Calu3 (cell line): ENCODE measurements at regions not wholly inside any gene's neighbourhood (a gene's known extent, or its start where the extent isn't known, plus 50 kb on each side); places are given as distances from the start of the nearest gene placed in this dataset.

ENCODE experiments used
- BruUV-seq: library from RNA; stranded (reverse); fragments of 400-500 nt; replicated peaks from 2 replicates; lab custom pipeline; 2021; lab: Mats Ljungman, UMichigan
- CTCF ChIA-PET: fragments of 300-600 bp; sonication (Branson Sonifier 250); formaldehyde crosslinking; loops from one replicate; lab custom pipeline; 2022; ENCODE audit warnings: antibody characterized with exemption; lab: Charles Lee
- DNase-seq: peaks from one replicate; pipeline ENCODE4 v3.0.0; 2022
- H3K27ac Mint-ChIP-seq: one replicate; pipeline ENCODE4 v1.8.0; 2022; ENCODE audit warnings: mixed read lengths; ENCODE audit not compliant: unreplicated experiment
- H3K27me3 Mint-ChIP-seq: one replicate; pipeline ENCODE4 v1.8.0; 2022; ENCODE audit warnings: mixed read lengths; ENCODE audit not compliant: unreplicated experiment
- H3K36me3 Mint-ChIP-seq: one replicate; pipeline ENCODE4 v1.8.0; 2022; ENCODE audit warnings: mild to moderate bottlenecking, moderate library complexity, mixed read lengths; ENCODE audit not compliant: insufficient read depth, unreplicated experiment
- H3K4me1 Mint-ChIP-seq: one replicate; pipeline ENCODE4 v1.8.0; 2022; ENCODE audit warnings: mild to moderate bottlenecking, low read depth, mixed read lengths; ENCODE audit not compliant: unreplicated experiment
- H3K4me3 Mint-ChIP-seq: one replicate; pipeline ENCODE4 v1.8.0; 2022; ENCODE audit warnings: mild to moderate bottlenecking, low read depth, moderate library complexity, mixed read lengths; ENCODE audit not compliant: unreplicated experiment
- H3K9me3 Mint-ChIP-seq: one replicate; pipeline ENCODE4 v1.8.0; 2022; ENCODE audit warnings: low read depth, mixed read lengths; ENCODE audit not compliant: unreplicated experiment
- CTCF ChIP-seq: fragments of 200-600 bp; IDR thresholded peaks from one replicate; pipeline ENCODE4 v1.8.0; 2022; ENCODE audit warnings: antibody characterized with exemption; ENCODE audit not compliant: unreplicated experiment
- intact Hi-C: fragments of 100-400 bp; cut with micrococcal nuclease; formaldehyde crosslinking; loops from one replicate; pipeline ENCODE4 v1.10.0; 2022; ENCODE audit not compliant: unreplicated experiment

GRCh38 chr16:66156538-66156937 lies 210.0 kb upstream of the CDH5 start:
- Mint-ChIP-seq H3K27ac (no peak overlapping the region), H3K9me3 (no peaks in the 10 kb centered on the region), H3K36me3 (no peaks in the 10 kb centered on the region), H3K4me3 (no peak overlapping the region), H3K27me3 (peaks cover 76% of the 10 kb centered on the region), H3K4me1 (no peaks in the 10 kb centered on the region)
- intact Hi-C loops, result no loop called here
- BruUV-seq, result no TSS peak
- CTCF ChIA-PET, result no interaction called here
- TF ChIP-seq CTCF, result no peak
- no peak for DNase-seq

DNA sequence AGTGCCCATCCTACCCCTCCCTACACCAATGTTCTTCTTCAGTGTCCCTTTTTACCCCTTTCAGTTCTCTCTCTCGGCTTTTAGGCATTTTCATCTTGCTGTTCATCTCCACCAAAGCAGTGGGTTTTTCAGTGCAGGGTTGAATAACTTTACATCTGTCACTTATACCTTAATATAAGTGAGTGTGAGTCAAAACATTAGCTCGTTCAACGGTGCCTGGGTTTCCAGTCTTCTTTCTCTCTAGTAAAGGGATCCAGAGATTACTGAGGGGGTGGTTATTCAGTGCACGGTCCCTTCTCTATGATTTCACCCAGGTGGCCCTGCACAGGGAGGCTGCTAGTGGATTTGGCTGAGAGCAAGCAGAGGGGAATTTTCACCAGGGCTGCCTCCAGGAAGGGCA lies 210.6 kb upstream of the CDH5 start:
- CTCF ChIA-PET, result no interaction called here
- Mint-ChIP-seq H3K4me3 (no peak overlapping the region), H3K27me3 (peaks cover 76% of the 10 kb centered on the region), H3K36me3 (no peaks in the 10 kb centered on the region), H3K4me1 (no peaks in the 10 kb centered on the region), H3K9me3 (no peaks in the 10 kb centered on the region), H3K27ac (no peak overlapping the region)
- no peak for DNase-seq
- no TSS peak for BruUV-seq
- no peak for TF ChIP-seq CTCF
- intact Hi-C loops, result no loop called here

DNA sequence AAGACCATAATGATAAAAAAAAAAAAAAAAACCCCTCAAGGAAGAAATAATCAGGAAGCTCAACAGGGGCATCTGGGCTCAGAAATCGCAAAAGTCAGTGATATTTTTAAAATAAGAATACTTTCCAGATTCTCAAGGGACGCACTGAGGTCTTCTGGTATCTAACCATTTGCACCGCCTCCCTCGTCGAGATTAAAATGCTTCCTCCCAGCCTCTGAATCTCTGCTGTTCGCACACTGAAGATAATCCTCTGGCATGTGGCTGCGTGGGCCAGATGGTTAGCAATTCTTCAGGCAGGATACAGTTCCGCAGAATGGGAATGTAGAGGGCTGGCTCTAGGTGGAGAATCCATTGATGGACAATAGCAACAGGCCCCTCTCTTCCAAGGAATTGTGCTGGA lies 211.7 kb upstream of the CDH5 start:
- no TSS peak for BruUV-seq
- intact Hi-C loops, result no loop called here
- CTCF ChIA-PET, result no interaction called here

DNA sequence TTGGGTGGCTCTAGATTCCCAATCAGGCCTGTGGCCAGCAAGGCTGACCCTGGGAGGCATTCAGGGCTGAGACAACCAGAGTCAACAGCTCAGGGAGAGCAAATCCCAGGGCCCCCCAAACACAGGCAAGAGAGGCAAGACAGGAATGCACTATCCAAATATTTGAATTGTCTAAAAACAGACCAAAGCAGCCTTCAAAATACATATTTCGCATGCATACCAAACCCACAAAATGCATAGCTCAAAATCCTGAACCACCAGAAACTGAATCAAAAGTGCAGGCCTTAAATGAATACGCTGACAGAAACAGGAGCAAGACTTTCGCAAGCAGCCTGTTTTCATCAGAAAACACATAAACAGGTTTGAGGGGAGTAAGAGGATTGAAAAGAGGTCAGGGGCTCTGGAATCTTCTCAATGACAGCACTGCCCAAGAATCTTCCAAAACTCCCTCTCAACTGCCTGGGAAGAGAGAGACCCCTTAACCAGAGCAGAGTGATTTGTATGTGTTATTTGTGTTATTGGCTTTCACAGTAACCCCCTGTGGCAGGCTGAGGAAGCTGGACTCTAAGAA lies 213.6 kb upstream of the CDH5 start:
- TF ChIP-seq CTCF, result no peak
- peaks cover 90% of the 10 kb centered on the region for H3K27me3 Mint-ChIP-seq
- CTCF ChIA-PET, result no interaction called here
- H3K27ac Mint-ChIP-seq, result no peak overlapping the region
- no TSS peak for BruUV-seq
- H3K4me3 Mint-ChIP-seq, result no peak overlapping the region
- H3K4me1 Mint-ChIP-seq, result no peaks in the 10 kb centered on the region
- DNase-seq, result no peak
- H3K36me3 Mint-ChIP-seq, result no peaks in the 10 kb centered on the region
- H3K9me3 Mint-ChIP-seq, result no peaks in the 10 kb centered on the region
- intact Hi-C loops, result no loop called here

More for the DNA sequence above, 211.7 kb upstream of the CDH5 start:
- Mint-ChIP-seq H3K27ac (no peak overlapping the region), H3K36me3 (no peaks in the 10 kb centered on the region), H3K4me3 (no peak overlapping the region), H3K4me1 (no peaks in the 10 kb centered on the region), H3K27me3 (peaks cover 76% of the 10 kb centered on the region), H3K9me3 (no peaks in the 10 kb centered on the region)
- no peak for DNase-seq
- no peak for TF ChIP-seq CTCF
